ENCODE measurements at regions not wholly inside any gene's neighbourhood (a gene's known extent, or its start where the extent isn't known, plus 50 kb on each side); places are given as distances from the start of the nearest gene placed in this dataset.
"Not testable (repeated sequence)": the region's sequence is repeated elsewhere in the genome, so short reads cannot be mapped to it uniquely, and the experiment has no call there.

DNA sequence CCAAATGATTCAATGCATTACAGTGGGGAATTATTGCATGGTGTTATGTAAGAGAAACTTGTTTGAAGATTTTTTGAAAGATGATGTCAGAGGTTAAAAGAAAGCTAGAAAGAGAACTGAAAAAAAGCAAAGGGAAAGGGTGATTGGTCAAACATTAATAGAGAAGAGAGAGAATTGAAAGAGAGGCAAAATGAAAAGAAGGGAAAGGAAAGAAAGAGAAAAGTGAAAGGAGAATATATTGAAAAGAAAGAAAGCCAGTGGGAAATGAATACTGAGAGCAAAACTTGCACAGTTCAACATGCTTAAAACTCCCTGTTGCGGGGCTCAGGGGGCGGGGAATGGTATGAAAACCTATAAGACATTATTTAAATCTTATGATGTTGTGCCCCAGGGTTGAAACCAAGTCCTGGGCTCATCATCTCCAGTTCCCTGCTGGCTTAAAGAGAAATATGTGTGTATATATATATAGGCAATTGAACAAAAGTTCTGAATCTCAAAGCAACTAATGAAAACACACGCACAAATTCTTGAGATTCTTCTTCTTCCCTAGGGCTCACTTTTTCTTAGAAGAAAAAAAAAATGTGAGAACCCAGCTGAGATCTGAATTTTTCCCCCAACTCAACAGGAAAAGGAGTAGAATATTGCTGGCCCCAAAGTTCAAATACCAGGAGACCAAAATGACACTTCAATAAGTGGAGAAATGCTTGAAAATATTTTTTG lies 2045.9 kb upstream of the CELF4 start:
- no peak for DNase-seq (ENCODE audit: low spot score)

DNA sequence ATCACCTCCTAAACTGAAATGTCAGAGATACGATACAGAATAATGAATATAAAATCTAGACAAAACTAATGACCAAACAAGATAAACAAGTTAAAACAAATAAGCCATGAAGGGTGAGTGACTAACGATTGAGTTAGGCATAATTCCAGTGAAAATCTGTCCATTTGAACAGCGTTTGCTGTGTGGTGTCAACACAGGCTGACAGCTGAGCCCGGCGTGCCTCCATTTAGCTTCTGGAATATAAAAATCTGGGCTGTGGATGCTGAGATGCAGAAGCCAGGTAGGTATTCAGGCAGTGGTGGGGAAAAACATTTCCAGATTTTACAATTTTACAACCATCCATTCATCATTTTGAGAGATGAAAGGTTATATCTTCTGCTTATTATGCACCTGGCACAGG lies 2041.4 kb upstream of the CELF4 start:
- no peak for DNase-seq (ENCODE audit: low spot score)

DNA sequence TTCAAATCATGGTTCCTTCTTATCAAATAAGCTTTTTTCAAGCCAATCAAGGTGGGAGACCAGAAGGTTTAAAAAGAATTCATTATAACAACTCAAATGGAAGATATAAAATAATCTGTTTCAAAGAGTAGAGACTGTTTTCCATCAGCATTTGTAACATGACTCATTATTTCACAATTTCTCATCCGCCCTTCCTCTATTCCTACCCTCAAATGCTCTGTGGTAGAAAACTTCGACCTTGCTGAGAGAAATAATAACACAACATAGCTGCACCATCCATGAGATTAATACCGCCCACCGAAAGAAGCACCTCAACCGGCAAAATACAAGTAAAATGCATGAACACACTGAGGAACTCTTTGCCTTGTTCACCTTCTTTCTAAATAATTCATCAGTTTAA lies 2039.2 kb upstream of the CELF4 start:
- DNase-seq (ENCODE audit: low spot score), result no peak

DNA sequence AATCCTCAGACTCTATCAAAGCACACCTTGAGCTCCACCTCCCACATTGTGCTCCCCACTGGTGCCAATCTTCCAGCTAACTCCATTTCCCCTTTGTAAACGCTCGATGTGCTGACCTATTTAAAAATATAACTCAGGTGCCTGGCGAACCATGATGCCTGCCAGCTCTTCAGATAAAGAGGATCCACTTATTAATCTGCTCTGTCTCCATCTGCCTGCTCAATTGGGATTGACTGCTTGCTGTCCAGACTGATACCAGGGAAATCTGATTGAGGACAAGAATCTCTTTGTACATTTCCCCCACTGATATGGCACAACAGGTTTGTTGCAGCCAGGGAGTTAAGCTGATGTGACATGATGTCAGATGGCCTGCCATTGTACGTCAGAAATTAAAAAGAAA lies 2036.5 kb upstream of the CELF4 start:
- DNase-seq (ENCODE audit: low spot score), result no peak

DNA sequence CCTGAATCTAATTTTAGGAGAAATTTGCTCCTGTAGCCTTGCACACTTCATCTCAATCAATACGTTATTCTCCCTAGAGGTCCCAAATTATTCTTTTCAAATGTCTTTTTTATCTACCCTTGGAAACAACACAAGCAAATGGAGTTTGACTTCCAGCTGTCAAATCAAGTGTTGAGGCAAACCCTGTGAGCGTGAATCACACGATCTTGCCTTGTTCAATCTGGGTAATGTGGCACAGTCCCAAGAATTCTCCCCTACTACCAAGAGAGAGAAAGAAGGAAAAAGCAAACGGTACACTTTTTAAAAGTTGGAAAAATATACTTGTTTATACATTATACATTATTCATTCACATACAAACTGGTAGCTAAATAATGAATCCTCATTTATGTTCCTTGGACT lies 2035.3 kb upstream of the CELF4 start:
- no peak for DNase-seq (ENCODE audit: low spot score)

DNA sequence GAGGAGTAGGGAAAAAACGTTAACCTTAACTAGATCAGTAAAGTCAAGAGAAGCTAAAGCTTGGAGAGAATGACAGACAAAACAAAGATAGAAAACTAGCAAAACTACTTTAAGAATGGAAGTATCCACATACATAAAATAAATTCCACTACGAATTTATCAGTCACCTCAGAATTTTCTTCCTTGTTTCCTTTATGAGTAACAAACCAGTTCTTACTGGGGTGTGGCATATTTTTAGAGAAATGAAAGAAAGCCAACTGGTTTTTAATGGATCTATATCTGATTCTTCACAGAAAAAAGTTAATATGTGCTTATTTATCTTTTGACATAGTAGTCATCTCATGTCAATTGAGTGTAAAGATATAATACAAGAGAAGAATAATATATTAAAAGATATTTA lies 2033.7 kb upstream of the CELF4 start:
- no peak for DNase-seq (ENCODE audit: low spot score)

DNA sequence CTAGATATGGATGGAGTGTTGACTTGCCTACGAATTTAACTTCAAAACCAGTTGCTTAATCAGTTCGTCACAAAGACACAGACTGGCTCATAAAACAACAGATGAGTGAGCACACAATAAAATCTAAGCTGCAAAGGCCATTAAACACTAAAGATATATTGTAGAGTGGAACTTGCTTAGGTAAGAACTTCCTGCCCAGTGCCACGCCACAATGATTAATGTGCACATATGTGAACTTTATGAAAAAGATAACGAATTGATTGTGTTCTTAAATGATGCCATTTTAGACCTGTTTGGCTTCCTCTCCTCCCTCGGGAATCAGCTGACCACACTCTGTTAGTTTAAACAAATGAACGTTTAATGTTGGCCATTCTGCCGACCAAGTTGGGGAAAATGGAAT lies 2031.3 kb upstream of the CELF4 start:
- no peak for DNase-seq (ENCODE audit: low spot score)

DNA sequence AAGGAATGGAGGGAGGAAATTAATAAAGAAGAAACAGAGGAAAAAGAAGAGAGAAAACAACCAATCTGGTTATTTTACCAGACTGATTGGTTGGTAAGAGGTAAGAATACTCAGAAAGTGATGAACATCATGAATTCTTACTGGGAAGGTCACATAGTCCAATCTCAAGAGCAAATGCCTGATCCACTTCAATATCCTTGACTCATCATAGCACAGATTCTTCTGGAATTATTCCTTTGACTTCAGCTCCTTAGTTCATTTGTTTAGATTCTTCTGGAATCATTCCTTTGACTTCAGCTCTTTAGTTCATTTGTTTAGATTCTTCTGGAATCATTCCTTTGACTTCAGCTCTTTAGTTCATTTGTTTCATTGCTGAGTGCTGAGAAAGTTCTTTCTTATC lies 2030.6 kb upstream of the CELF4 start:
- no peak for DNase-seq (ENCODE audit: low spot score)

DNA sequence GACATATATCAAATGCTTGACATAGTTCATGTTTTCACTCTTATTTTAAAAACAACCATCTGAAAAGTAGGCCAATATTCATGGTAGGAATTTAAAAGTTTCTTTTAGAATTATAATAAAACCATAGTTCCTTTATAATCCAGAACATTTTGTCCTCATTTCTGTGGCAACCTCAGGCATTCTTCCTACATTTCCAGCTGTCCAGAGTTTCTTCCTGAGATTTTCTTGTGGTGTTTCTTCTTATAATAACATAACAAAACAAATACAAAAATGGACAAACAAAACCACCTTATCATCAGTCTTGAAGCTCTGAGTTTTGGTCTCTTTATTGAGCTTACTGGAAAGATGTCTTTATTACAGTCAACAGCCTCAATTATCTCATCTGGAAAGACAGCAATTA lies 2028.6 kb upstream of the CELF4 start:
- DNase-seq (ENCODE audit: low spot score), result no peak

DNA sequence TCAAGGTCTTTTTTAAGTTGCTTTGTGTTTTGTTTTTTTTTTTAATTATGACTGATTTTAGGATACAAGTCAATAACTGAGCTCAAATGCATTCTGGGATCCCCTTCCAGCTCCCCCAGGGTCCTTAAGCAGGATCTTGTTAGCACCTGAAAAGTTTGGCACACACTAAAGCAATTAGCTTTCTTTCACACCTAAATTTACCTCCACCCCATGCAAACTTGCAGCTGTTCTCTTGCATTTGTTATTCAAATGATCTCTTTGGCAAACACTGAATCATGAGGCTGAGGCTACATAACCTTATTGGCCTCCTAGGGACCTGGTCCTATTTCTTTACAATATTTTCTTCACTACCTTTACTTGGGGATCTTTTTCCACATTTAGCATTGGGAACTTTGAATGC lies 2026.1 kb upstream of the CELF4 start:
- no peak for DNase-seq (ENCODE audit: low spot score)

DNA sequence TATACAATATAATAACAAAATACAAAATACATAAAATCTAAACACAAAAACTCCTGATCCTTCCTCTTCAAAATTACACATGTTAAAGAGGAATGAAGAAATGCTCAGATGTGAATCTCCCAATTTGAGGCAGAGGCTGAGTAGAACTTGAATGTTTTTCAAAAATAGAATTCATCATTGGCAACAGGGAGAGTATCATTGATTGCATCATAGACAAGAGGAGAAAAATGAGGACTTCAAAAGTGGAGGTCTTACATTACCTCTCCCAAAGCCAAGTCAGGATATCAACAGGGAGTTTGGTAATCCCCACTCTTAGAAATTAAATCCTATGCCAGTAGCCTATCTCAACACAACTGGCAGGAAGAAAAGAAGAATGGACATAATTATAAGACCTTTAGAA lies 2023.9 kb upstream of the CELF4 start:
- DNase-seq (ENCODE audit: low spot score), result no peak

DNA sequence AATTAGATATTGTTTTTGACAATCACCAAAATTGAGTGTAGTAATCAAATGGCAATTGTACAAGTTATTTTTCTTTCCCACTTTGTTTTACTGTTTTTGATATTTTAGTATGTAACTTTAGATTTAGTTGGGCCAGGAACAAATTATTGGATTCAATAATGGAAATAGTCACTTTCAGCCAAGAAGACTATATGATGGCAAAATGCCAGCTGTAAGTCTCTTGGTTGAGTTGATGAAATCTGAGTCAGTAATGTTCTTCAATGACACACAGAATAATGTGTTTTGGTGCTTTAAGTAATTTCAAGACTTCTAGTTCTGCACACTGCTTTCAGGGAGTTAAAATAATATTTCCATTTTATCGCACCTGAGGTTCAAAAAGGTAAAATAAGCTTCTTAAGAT lies 2022.0 kb upstream of the CELF4 start:
- DNase-seq (ENCODE audit: low spot score), result no peak

DNA sequence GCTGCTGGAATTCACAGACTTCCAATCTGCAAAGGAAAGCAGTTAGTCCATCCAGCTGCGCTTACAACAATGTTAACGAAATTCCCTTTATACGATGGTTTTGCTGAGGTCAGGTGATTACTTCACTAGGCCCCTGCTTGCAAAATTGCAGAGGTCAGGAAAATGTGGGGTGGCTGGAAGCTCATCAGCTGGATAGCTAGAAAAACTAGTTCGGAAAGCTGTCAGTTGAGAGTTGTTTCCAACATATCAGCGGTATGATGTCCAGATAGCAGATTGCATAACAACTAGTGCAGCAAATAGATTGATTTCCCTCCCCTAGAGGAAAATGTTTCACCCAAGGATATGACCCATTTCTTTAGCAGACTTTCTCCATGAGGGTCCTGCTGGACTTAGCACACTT lies 2021.1 kb upstream of the CELF4 start:
- DNase-seq (ENCODE audit: low spot score), result no peak

DNA sequence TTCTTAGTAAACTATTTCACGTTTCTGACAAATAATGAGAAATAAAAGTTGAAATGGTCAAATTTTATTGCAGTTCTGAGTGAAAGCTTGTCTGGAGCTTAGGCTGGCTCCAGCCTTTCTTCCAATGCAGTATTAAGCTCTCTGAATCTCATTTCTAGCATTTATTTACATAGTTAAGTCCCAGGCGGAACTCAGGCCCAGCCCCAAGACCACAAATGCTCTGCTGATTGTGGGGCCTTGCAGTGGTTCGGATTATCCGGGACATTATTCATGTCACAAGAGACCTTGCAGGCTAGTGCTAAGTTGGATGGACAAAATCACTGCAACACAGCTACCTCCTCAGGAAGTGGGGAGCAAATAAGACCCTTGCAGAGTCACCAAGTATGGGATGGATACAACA lies 2009.3 kb upstream of the CELF4 start:
- DNase-seq (ENCODE audit: low spot score), result no peak

DNA sequence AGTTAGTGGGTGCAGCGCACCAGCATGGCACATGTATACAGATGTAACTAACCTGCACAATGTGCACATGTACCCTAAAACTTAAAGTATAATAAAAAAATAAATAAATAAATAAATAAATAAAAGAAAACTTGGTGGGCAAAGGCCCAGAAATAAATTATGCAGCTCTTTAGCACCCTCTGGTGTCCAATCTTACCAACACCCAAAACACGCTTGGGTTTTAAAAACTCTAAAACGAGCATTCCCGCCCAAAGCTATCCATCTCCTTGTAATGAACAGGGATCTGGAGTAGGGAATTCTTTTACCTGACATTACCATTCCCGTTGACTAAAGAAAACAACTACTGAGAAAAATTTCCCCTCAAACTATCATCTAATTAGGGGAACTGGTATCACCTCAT lies 2005.9 kb upstream of the CELF4 start:
- no peak for DNase-seq (ENCODE audit: low spot score)

DNA sequence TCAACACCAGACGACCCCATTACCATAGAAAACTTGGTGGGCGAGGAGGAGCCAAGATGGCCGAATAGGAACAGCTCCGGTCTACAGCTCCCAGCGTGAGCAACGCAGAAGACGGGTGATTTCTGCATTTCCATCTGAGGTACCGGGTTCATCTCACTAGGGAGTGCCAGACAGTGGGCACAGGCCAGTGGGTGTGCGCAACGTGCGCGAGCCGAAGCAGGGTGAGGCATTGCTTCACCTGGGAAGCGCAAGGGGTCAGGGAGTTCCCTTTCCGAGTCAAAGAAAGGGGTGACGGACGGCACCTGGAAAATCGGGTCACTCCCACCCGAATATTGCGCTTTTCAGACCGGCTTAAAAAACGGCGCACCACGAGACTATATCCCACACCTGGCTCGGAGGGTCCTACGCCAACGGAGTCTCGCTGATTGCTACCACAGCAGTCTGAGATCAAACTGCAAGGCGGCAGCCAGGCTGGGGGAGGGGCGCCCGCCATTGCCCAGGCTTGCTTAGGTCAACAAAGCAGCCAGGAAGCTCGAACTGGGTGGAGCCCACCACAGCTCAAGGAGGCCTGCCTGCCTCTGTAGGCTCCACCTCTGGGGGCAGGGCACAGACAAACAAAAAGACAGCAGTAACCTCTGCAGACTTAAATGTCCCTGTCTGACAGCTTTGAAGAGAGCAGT lies 2000.1 kb upstream of the CELF4 start:
- DNase-seq (ENCODE audit: low spot score), result not testable (repeated sequence)

DNA sequence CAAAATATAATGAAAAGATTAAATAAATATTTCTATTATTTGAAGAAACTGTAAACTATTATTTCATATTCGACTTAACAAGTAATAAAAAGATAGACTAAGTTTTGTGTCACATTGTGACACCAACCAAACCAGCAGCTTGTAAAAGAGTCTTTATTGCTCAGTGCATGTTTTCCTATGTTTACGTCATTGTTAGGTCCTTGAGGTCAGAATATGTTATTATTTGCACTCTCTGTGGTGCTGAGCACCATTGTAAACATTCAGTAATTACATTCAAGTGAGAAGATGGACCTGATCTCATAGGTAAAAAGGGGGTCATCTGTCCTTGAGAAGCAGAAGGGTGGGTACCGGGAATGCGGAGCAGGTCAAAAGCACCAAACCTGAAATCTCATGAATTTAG lies 1999.1 kb upstream of the CELF4 start:
- DNase-seq (ENCODE audit: low spot score), result no peak

DNA sequence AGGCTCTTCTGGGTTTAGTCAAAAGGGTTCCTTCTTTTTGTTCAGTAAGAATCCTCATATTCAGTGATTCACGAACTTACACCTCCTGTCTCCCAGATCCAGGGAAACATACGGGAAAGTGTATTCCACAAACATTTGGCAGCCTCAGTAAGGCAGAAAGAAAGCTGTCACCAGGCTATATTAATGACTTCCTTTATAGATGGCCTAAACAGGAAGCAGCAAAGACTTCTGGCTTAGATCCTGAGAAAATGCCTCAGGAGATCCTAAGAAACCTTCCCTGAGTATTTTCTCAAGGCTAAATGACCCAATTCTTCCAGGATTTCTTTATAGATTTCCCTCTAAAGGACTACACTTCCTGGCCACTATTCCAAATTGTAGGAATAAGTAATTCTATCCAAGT lies 1995.5 kb upstream of the CELF4 start:
- no peak for DNase-seq (ENCODE audit: low spot score)

DNA sequence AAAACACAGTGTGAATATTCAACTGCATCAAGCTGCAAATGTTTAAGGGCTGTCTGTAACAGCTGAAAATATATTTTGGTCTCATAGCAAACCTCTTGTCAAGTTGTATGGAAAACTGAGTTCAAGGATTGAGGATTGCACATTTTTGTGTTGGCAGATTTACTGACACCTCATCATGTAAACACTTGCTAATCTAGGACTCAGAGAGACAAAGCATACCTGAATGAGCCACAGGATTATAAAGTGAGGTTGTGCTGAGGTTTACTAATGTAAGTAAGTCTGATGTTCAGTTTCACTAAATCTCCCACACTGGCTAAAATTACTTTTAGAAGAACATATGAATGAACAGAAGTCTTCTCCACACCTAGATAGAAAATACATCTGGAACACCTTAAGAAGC lies 1993.1 kb upstream of the CELF4 start:
- no peak for DNase-seq (ENCODE audit: low spot score)

DNA sequence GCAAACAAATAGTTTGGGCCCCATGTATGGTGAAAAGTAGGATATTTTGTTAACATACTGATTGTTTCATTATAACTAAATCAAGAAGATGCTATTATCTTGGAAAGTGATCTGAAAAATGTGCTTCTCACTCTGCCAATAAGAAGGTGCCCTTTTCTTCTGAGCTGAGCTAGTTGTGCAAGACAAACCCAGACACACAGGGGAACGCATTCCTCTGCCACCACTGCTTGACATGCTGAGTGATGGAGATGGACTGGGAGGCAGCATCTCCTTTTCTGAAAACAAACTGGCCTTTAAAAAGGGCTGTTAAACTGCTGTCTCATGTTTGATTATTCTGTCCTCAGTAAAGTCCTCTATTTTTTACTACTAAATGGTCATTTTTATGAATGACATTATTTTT lies 1989.9 kb upstream of the CELF4 start:
- DNase-seq (ENCODE audit: low spot score), result no peak

DNA sequence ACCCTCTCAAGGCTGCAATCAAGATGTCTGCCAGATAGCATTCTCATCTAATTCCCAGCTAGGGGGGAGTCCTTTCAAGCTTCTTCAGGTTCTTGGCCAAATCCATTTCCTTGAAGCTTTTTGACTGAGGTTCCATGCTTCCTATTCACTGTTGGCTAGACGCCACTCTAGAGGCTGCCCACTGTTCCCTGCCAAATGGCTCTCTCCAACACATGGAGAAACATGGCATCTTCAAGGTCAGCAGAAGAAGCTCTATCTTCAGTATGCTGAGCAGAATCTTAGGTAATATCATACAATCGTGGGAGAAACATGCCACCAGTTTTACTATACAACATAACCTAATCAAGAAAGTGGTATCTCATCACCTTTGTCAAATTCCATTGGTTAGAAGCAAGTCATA lies 1985.1 kb upstream of the CELF4 start:
- no peak for DNase-seq (ENCODE audit: low spot score)

DNA sequence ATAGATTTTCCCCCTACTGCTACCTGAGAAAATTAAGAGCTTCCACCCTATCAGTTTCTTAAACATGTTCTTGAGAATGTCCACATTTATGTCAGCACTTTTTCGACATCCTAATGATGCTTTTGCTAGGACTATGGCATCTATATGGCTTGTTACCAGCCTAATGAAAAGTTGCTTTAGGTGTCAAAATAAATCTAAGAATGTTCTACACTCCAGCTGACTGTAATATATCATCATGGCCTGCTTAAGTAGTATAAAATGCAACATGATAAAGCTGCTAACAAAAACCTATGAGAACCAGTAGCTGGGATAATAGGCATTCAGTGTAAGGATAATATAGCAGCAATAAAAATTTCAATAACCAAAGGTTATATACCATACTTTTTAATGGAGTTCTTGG lies 1983.5 kb upstream of the CELF4 start:
- DNase-seq (ENCODE audit: low spot score), result no peak

DNA sequence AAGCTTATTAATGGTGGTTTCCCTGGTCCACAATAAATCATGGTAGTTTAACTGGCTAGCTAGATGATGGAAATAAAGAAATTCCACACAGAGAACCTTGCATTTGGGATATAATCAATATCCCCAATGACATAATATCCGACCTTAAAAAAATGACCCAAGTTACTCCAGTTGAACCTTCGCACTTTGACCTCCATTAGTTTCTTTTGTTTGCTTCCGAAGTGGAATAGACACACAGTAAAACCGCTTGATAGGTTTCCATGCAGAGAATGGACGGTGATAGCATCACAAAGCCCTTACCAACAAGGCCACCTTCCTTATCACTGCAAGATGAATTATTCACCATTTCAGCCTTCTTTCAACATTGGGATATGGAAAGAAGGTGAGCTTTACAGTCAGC lies 1966.1 kb upstream of the CELF4 start:
- DNase-seq (ENCODE audit: low spot score), result no peak

DNA sequence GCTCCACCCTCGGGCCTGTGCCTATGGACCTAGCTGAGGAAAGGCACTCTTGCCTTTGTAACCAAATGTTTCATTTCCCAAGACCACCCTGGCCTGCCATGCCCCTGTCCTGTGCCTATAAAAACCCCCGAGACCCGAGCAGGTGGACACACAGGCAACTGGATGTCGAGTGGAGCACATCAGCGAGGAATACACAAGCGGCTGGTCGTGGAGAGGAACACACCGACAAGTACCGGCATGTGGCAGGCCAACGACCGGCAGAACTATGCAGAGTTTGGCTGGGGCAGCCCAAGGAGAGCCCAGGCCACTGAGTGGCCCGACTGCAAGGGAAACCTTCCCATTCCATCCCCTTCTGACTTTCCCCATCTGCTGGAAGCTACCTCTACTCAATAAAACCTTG lies 1963.8 kb upstream of the CELF4 start:
- DNase-seq (ENCODE audit: low spot score), result no peak

All from ureter (tissue), 1 donor.